Gastrocnemius medialis (tissue), 4 donors: ENCODE measurements at regions not wholly inside any gene's neighbourhood (a gene's known extent, or its start where the extent isn't known, plus 50 kb on each side); places are given as distances from the start of the nearest gene placed in this dataset.

Source experiments
- ATAC-seq, 2 donors: fragments of 150-250 bp; one replicate each; pipeline ENCODE4 v1.9.1; 2016
- DNase-seq, 2 donors: peaks; one replicate each; pipeline ENCODE4 v3.0.0-alpha.2; 2019
- H3K27ac ChIP-seq, 4 donors: fragments of 200-600 bp; sonication (generic); 1 replicate in 1 of 4; 2 replicates in 3 of 4; pipeline ENCODE4 v1.5.1; 2016 to 2018; ENCODE audit warnings: mild to moderate bottlenecking in 2 of 4, moderate library complexity in 1 of 4
- H3K27me3 ChIP-seq, 3 donors: fragments of 200-600 bp; sonication (generic) in 2 of 3; 1 replicate in 1 of 3; 2 replicates in 2 of 3; pipeline versions ENCODE4 v1.5.1 to v1.6.0; 2016 to 2019; ENCODE audit warnings: mild to moderate bottlenecking in 1 of 3, moderate library complexity in 1 of 3
- H3K36me3 ChIP-seq, 2 donors: fragments of 200-600 bp; sonication (generic) in 1 of 2; one replicate each; pipeline ENCODE4 v1.5.1; 2017 to 2018
- H3K4me1 ChIP-seq, 2 donors: fragments of 200-600 bp; sonication (generic) in 1 of 2; one replicate each; pipeline ENCODE4 v1.5.1; 2016 to 2017; ENCODE audit warnings: mild to moderate bottlenecking in 2 of 2
- H3K4me3 ChIP-seq, 4 donors: fragments of 200-600 bp; sonication (generic) in 3 of 4; 1 replicate in 1 of 4; 2 replicates in 3 of 4; pipeline ENCODE4 v1.5.1; 2016 to 2019; ENCODE audit warnings: mild to moderate bottlenecking in 2 of 4
- H3K9me3 ChIP-seq, 3 donors: fragments of 200-600 bp; sonication (generic) in 2 of 3; 1 replicate in 1 of 3; 2 replicates in 2 of 3; pipeline ENCODE4 v1.5.1; 2016 to 2019
- CTCF ChIP-seq, 5 experiments: fragments of 450-650 bp in 3 of 5; fragments of 200-600 bp in 2 of 5; sonication (generic) in 2 of 5; IDR thresholded peaks in 4 of 5; conservative IDR thresholded peaks in 1 of 5; 1 replicate in 4 of 5; 2 replicates in 1 of 5; pipeline ENCODE4 v1.5.1; 2016 to 2019; ENCODE audit warnings: antibody characterized with exemption in 5 of 5, mild to moderate bottlenecking in 3 of 5, moderate library complexity in 3 of 5
- POLR2A ChIP-seq, 2 donors: fragments of 450-650 bp; IDR thresholded peaks; one replicate each; pipeline ENCODE4 v1.6.1; 2017; ENCODE audit warnings: antibody characterized with exemption in 2 of 2, mild to moderate bottlenecking in 2 of 2, moderate library complexity in 2 of 2
- in situ Hi-C, 4 donors: fragments of 200-750 bp; cut with MboI; loops; one replicate each; pipeline versions ENCODE4 v1.15.0 to v1.8.0; 2017; ENCODE audit warnings: low sequenced_read_pairs in 4 of 4
- intact Hi-C: fragments of 100-400 bp; cut with DNase I; formaldehyde crosslinking; loops from one replicate; pipeline ENCODE4 v1.15.1; 2023; ENCODE audit warnings: low total_unique reads

GRCh38 chr2:4291430-4291829 lies 588.1 kb downstream of the DCDC2C start:
- in situ Hi-C loops, result no loop called here
- no peak for ATAC-seq
- Histone ChIP-seq H3K4me3 (no peak overlapping the region), H3K27me3 (no peaks in the 10 kb centered on the region), H3K4me1 (no peaks in the 10 kb centered on the region), H3K36me3 (no peaks in the 10 kb centered on the region), H3K9me3 (no peaks in the 10 kb centered on the region), H3K27ac (no peak overlapping the region)
- intact Hi-C loops, result no loop called here
- TF ChIP-seq CTCF (IDR thresholded peaks at IDR 0.05 in 4 of 5, conservative IDR thresholded peaks at IDR 0.05 in 1 of 5) (no peak), POLR2A (IDR thresholded peaks at IDR 0.05) (no peak)
- no peak for DNase-seq

GRCh38 chr2:4295680-4296079 lies 592.3 kb downstream of the DCDC2C start:
- DNase-seq (no peak), ATAC-seq (no peak)
- no peaks in the 10 kb centered on the region for H3K9me3 ChIP-seq
- H3K36me3 ChIP-seq, result no peaks in the 10 kb centered on the region
- in situ Hi-C loops (no loop called here), intact Hi-C loops (no loop called here)
- no peak overlapping the region for H3K4me3 ChIP-seq
- H3K4me1 ChIP-seq, result no peaks in the 10 kb centered on the region
- no peaks in the 10 kb centered on the region for H3K27me3 ChIP-seq
- no peak overlapping the region for H3K27ac ChIP-seq
- TF ChIP-seq POLR2A (IDR thresholded peaks at IDR 0.05) (no peak), CTCF (IDR thresholded peaks at IDR 0.05 in 4 of 5, conservative IDR thresholded peaks at IDR 0.05 in 1 of 5) (no peak)

DNA sequence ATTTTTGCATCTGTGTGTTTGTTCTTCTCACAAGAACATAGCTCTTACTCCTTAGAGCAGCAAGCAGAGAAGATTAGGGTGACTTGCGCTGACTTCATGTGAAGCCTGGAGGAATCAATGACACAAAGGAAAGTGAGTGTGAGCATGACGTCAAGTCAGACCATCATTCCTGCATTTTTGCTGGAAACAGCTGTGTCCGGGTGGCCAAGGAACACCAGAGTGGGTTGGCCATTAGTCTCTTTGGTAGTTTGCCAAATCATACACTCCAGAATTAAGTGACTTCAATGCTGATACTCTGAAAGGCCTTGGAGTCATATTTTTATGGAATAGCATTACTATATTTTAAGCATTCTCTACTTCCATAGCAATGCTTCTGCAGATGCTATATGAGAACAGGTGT lies 597.2 kb downstream of the DCDC2C start:
- Histone ChIP-seq H3K36me3 (no peaks in the 10 kb centered on the region), H3K4me3 (no peak overlapping the region), H3K27ac (no peak overlapping the region), H3K27me3 (no peaks in the 10 kb centered on the region), H3K9me3 (no peaks in the 10 kb centered on the region), H3K4me1 (no peaks in the 10 kb centered on the region)
- in situ Hi-C loops, result no loop called here
- DNase-seq, result no peak
- no peak for ATAC-seq
- intact Hi-C loops, result no loop called here
- no peak for TF ChIP-seq POLR2A (IDR thresholded peaks at IDR 0.05)
- TF ChIP-seq CTCF (IDR thresholded peaks at IDR 0.05 in 4 of 5, conservative IDR thresholded peaks at IDR 0.05 in 1 of 5), result no peak

DNA sequence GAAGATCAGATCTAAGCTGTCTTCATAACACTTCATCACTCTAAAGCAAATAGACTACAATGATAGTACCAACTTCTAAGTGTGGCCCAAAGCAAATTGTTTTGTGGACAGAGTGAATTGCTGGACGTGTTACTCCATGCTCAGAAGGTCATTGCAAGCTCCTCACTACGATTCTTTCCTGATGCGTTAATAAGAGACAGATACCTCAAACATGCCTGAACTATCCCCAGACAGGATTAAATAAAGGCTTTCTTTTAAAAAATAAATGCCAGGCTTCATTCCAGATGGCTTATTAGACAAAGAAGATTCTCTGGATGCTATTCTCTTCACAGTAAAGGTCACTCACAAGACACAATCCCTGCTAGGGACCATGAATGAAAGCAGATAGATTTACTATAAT lies 621.2 kb downstream of the DCDC2C start:
- no peak for TF ChIP-seq POLR2A (IDR thresholded peaks at IDR 0.05)
- no peak for TF ChIP-seq CTCF (IDR thresholded peaks at IDR 0.05 in 4 of 5, conservative IDR thresholded peaks at IDR 0.05 in 1 of 5)
- Histone ChIP-seq H3K27me3 (no peaks in the 10 kb centered on the region), H3K36me3 (no peaks in the 10 kb centered on the region), H3K9me3 (no peaks in the 10 kb centered on the region), H3K4me1 (no peaks in the 10 kb centered on the region), H3K27ac (no peak overlapping the region), H3K4me3 (no peak overlapping the region)
- in situ Hi-C loops, result no loop called here
- intact Hi-C loops, result no loop called here
- no peak for DNase-seq
- no peak for ATAC-seq

GRCh38 chr2:4336864-4337263 lies 633.5 kb downstream of the DCDC2C start:
- intact Hi-C loops, result no loop called here

More at GRCh38 chr2:4336864-4337263, 633.5 kb downstream of the DCDC2C start:
- Histone ChIP-seq H3K9me3 (no peaks in the 10 kb centered on the region), H3K27me3 (no peaks in the 10 kb centered on the region), H3K27ac (no peak overlapping the region), H3K4me3 (no peak overlapping the region), H3K4me1 (no peaks in the 10 kb centered on the region), H3K36me3 (no peaks in the 10 kb centered on the region)
- TF ChIP-seq POLR2A (IDR thresholded peaks at IDR 0.05), result no peak
- TF ChIP-seq CTCF (IDR thresholded peaks at IDR 0.05 in 4 of 5, conservative IDR thresholded peaks at IDR 0.05 in 1 of 5), result no peak
- ATAC-seq (no peak), DNase-seq (no peak)
- in situ Hi-C loops, result no loop called here
